ENCODE measurements at regions not wholly inside any gene's neighbourhood (a gene's known extent, or its start where the extent isn't known, plus 50 kb on each side); places are given as distances from the start of the nearest gene placed in this dataset.

GRCh38 chr9:86800681-86801080 lies 146.6 kb downstream of the GAS1 start:
- TF ChIP-seq YY1 (IDR thresholded peaks at IDR 0.05; ENCODE audit: low read depth) = no peak
- TF ChIP-seq, protein P1, sequence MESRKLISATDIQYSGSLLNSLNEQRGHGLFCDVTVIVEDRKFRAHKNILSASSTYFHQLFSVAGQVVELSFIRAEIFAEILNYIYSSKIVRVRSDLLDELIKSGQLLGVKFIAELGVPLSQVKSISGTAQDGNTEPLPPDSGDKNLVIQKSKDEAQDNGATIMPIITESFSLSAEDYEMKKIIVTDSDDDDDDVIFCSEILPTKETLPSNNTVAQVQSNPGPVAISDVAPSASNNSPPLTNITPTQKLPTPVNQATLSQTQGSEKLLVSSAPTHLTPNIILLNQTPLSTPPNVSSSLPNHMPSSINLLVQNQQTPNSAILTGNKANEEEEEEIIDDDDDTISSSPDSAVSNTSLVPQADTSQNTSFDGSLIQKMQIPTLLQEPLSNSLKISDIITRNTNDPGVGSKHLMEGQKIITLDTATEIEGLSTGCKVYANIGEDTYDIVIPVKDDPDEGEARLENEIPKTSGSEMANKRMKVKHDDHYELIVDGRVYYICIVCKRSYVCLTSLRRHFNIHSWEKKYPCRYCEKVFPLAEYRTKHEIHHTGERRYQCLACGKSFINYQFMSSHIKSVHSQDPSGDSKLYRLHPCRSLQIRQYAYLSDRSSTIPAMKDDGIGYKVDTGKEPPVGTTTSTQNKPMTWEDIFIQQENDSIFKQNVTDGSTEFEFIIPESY (IDR thresholded peaks at IDR 0.05; ENCODE audit: borderline replicate concordance, low read depth) = no peak
- TF ChIP-seq, protein P2, sequence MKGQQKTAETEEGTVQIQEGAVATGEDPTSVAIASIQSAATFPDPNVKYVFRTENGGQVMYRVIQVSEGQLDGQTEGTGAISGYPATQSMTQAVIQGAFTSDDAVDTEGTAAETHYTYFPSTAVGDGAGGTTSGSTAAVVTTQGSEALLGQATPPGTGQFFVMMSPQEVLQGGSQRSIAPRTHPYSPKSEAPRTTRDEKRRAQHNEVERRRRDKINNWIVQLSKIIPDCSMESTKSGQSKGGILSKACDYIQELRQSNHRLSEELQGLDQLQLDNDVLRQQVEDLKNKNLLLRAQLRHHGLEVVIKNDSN (IDR thresholded peaks at IDR 0.05; ENCODE audit: borderline replicate concordance, low read depth) = no peak
- TF ChIP-seq, protein P3, sequence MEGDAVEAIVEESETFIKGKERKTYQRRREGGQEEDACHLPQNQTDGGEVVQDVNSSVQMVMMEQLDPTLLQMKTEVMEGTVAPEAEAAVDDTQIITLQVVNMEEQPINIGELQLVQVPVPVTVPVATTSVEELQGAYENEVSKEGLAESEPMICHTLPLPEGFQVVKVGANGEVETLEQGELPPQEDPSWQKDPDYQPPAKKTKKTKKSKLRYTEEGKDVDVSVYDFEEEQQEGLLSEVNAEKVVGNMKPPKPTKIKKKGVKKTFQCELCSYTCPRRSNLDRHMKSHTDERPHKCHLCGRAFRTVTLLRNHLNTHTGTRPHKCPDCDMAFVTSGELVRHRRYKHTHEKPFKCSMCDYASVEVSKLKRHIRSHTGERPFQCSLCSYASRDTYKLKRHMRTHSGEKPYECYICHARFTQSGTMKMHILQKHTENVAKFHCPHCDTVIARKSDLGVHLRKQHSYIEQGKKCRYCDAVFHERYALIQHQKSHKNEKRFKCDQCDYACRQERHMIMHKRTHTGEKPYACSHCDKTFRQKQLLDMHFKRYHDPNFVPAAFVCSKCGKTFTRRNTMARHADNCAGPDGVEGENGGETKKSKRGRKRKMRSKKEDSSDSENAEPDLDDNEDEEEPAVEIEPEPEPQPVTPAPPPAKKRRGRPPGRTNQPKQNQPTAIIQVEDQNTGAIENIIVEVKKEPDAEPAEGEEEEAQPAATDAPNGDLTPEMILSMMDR (IDR thresholded peaks at IDR 0.05) = no peak
- no peak for TF ChIP-seq EP300 (IDR thresholded peaks at IDR 0.05; ENCODE audit: borderline replicate concordance in 1 of 2, low read depth in 1 of 2, low read length in 1 of 2)
- TF ChIP-seq EZH2phosphoT487 (IDR thresholded peaks at IDR 0.05; ENCODE audit: borderline replicate concordance, low read depth) = no peak

Data from SK-N-SH (cell line).